A673 (cell line): ENCODE measurements at regions not wholly inside any gene's neighbourhood (a gene's known extent, or its start where the extent isn't known, plus 50 kb on each side); places are given as distances from the start of the nearest gene placed in this dataset.

Experiments used
- BruUV-seq: library from RNA; stranded (reverse); fragments of 400-500 nt; replicated peaks from 2 replicates; lab custom pipeline; 2021; lab: Mats Ljungman, UMichigan
- CTCF ChIA-PET: fragments of 300-600 bp; sonication (Branson Sonifier 250); formaldehyde crosslinking; loops from one replicate; lab custom pipeline; 2022; ENCODE audit warnings: antibody characterized with exemption; lab: Charles Lee
- POLR2A ChIA-PET: fragments of 300-600 bp; sonication (Branson Sonifier 250); formaldehyde crosslinking; loops from one replicate; lab custom pipeline; 2022; ENCODE audit warnings: antibody characterized with exemption; ENCODE audit not compliant: low non-redundant PET; lab: Charles Lee
- DNase-seq: peaks from one replicate; pipeline ENCODE4 v3.0.0-alpha.2; 2015; ENCODE audit warnings: low spot score
- H3K27ac ChIP-seq: fragments of 200-600 bp; sonication (generic); 2 replicates; pipeline ENCODE4 v1.5.1; 2016; ENCODE audit warnings: mixed run types, low read depth, mild to moderate bottlenecking, mixed read lengths, antibody characterized with exemption, low read length; ENCODE audit not compliant: poor library complexity, severe bottlenecking
- H3K27me3 ChIP-seq: fragments of 200-600 bp; sonication (generic); replicated peaks from 2 replicates; pipeline ENCODE4 v1.6.1; 2017; ENCODE audit warnings: mixed run types, low read depth, mild to moderate bottlenecking, mixed read lengths, antibody characterized with exemption, low read length; ENCODE audit not compliant: insufficient read depth, poor library complexity
- H3K36me3 ChIP-seq: fragments of 200-600 bp; sonication (generic); 2 replicates; pipeline ENCODE4 v1.6.1; 2016; ENCODE audit warnings: mixed run types, mild to moderate bottlenecking, mixed read lengths, antibody characterized with exemption, low read length; ENCODE audit not compliant: insufficient read depth, poor library complexity, severe bottlenecking
- H3K4me1 ChIP-seq: fragments of 200-600 bp; sonication (generic); 2 replicates; pipeline ENCODE4 v1.6.1; 2017; ENCODE audit warnings: mixed run types, mild to moderate bottlenecking, mixed read lengths, antibody characterized with exemption, low read length; ENCODE audit not compliant: insufficient read depth, poor library complexity, severe bottlenecking
- H3K4me3 ChIP-seq: fragments of 200-600 bp; sonication (generic); 2 replicates; pipeline ENCODE4 v1.5.1; 2016; ENCODE audit warnings: low read depth, mixed run types, mild to moderate bottlenecking, mixed read lengths, low read length; ENCODE audit not compliant: poor library complexity, severe bottlenecking
- H3K9me3 ChIP-seq: fragments of 200-600 bp; sonication (generic); 2 replicates; pipeline ENCODE4 v1.6.1; 2016; ENCODE audit warnings: mixed run types, low read depth, mild to moderate bottlenecking, mixed read lengths, antibody characterized with exemption, low read length; ENCODE audit not compliant: poor library complexity, severe bottlenecking
- EZH2 ChIP-seq: fragments of 200-600 bp; sonication (generic); IDR thresholded peaks from 2 replicates; pipeline ENCODE4 v1.6.1; 2017; ENCODE audit warnings: borderline replicate concordance, low read depth, mild to moderate bottlenecking, mixed read lengths, antibody characterized with exemption, low read length; ENCODE audit not compliant: poor library complexity, severe bottlenecking
- intact Hi-C: fragments of 100-400 bp; cut with micrococcal nuclease; formaldehyde crosslinking; loops from one replicate; pipeline ENCODE4 v1.10.0; 2022; ENCODE audit not compliant: unreplicated experiment
- TF ChIP-seq, protein P1 (sequence below): fragments of 300-800, 200-600 bp; sonication (generic); conservative IDR thresholded peaks from 2 replicates; pipeline ENCODE4 v1.5.1; 2017; ENCODE audit warnings: low read depth, mild to moderate bottlenecking, antibody characterized with exemption, low read length, moderate library complexity, mixed read lengths

DNA sequence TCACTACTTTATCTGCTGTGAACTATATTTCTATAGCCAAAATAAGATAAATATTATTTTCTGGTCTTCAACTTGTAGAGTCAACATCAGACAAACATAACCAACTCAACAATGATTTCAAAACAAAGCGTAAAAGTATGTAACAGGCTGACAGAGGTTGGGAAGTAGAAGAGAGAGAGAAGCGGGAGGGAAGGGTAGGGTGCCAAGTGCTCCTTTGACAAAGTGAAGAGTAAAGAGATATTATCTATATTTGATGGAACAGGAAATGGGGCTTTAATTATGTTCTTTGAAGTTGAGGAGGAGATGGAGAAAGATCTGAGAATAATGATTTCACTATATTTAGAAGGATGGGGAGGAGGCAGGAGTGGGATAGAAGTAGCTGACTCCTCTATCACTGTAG lies 70.1 kb downstream of the DNTTIP2 start:
- DNase-seq = peak; percentile 47
- no TSS peak for BruUV-seq
- TF ChIP-seq EZH2 = no peak
- TF ChIP-seq, protein P1, sequence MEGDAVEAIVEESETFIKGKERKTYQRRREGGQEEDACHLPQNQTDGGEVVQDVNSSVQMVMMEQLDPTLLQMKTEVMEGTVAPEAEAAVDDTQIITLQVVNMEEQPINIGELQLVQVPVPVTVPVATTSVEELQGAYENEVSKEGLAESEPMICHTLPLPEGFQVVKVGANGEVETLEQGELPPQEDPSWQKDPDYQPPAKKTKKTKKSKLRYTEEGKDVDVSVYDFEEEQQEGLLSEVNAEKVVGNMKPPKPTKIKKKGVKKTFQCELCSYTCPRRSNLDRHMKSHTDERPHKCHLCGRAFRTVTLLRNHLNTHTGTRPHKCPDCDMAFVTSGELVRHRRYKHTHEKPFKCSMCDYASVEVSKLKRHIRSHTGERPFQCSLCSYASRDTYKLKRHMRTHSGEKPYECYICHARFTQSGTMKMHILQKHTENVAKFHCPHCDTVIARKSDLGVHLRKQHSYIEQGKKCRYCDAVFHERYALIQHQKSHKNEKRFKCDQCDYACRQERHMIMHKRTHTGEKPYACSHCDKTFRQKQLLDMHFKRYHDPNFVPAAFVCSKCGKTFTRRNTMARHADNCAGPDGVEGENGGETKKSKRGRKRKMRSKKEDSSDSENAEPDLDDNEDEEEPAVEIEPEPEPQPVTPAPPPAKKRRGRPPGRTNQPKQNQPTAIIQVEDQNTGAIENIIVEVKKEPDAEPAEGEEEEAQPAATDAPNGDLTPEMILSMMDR = no peak
- ChIA-PET CTCF (no interaction called here), POLR2A (no interaction called here)
- H3K4me1 ChIP-seq = peaks cover 6% of the 10 kb centered on the region
- intact Hi-C loops = no loop called here
- no peak overlapping the region for H3K4me3 ChIP-seq
- H3K9me3 ChIP-seq = peaks cover 6% of the 10 kb centered on the region
- H3K27ac ChIP-seq = no peak overlapping the region
- no peaks in the 10 kb centered on the region for H3K27me3 ChIP-seq
- no peaks in the 10 kb centered on the region for H3K36me3 ChIP-seq

DNA sequence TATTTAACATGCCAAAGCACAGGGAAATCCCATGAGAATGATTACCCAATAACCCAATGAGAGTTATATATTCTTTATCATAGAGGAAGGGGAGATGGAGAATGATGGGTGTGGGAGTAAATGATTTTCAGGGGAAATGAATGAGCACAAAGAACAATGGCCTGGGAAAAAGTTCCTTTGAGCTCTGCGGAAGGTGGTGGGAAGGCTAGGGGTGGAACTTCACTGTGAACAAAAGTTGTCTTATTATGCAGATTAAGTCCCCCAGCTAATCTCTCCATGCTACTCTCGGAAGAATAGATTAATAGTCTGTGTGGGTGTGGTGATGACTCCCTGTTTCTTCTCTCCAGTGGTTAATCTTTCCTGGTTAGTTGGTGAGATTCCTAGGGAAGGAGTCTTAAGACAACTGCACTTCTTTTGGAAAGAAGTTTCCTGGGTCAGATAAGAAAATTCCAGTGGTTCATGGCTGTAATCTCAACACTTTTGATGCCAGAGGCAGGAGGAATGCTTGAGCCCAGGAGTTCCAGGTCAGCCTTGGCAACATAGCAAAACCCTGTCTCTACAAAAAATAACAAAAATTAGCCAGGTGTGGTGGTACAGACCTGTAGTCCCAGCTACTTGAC lies 71.6 kb downstream of the DNTTIP2 start:
- CTCF ChIA-PET = no interaction called here
- H3K4me3 ChIP-seq = no peak overlapping the region
- peaks cover 6% of the 10 kb centered on the region for H3K4me1 ChIP-seq
- H3K27ac ChIP-seq = no peak overlapping the region
- intact Hi-C loops = no loop called here
- BruUV-seq = no TSS peak
- no peak for TF ChIP-seq EZH2
- TF ChIP-seq, protein P1 = no peak
- peak; percentile 51 for DNase-seq
- POLR2A ChIA-PET = no interaction called here
- H3K27me3 ChIP-seq = no peaks in the 10 kb centered on the region
- H3K36me3 ChIP-seq = no peaks in the 10 kb centered on the region
- peaks cover 6% of the 10 kb centered on the region for H3K9me3 ChIP-seq

DNA sequence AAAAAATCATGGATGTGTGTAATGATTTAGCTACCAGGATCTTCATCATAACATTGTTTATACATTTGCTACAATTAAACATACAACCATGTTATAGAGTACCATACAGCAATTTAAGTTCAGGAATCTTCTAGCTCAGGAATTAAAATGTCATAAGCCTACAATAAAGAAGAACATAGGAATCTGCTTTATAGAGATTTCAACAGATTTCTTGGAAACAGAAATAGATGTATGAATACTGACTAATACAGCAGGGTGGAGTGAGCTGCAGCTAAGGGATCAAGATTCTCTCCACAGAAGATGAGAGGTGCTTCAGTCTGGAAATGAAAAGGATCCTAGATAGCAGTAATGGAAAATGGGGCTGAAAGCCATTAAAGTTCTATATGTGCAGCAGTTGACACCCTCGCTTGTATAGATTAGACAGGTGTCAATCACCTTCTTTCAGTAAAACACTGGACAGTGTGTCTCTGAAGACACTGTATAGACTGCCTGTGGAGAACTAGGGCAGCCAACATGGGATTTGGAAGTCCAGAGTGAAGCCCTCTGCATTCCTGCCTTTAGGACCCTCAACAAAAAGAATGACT lies 73.9 kb downstream of the DNTTIP2 start:
- DNase-seq = no peak
- Histone ChIP-seq H3K4me1 (no peaks in the 10 kb centered on the region), H3K9me3 (peaks cover 6% of the 10 kb centered on the region), H3K27me3 (no peaks in the 10 kb centered on the region), H3K36me3 (no peaks in the 10 kb centered on the region), H3K4me3 (no peak overlapping the region), H3K27ac (no peak overlapping the region)
- intact Hi-C loops = no loop called here
- ChIA-PET POLR2A (no interaction called here), CTCF (no interaction called here)
- TF ChIP-seq EZH2 = no peak
- BruUV-seq = no TSS peak

DNA sequence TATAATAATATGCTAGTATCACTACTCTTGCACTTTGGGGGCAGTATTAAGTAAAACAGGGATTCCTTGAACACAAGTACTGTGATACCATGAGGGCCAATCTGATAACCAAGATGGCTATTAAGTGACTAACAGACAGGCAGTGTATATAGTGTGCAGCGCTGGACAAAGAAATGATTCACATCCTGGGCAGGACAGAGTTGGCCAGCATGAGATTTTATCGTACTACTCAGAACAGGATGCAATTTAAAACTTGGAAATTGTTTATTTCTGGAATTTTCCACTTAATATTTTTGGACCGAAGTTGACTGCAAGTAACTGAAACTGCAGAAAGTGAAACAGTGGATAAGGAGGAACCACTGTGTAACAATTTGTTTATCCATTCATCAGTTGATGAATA lies 74.6 kb downstream of the DNTTIP2 start:
- Histone ChIP-seq H3K9me3 (peaks cover 6% of the 10 kb centered on the region), H3K27me3 (no peaks in the 10 kb centered on the region), H3K27ac (no peak overlapping the region), H3K4me1 (no peaks in the 10 kb centered on the region), H3K36me3 (no peaks in the 10 kb centered on the region), H3K4me3 (no peak overlapping the region)
- peak; percentile 16 for DNase-seq
- BruUV-seq = no TSS peak
- TF ChIP-seq EZH2 = no peak
- TF ChIP-seq, protein P1 = no peak
- ChIA-PET CTCF (no interaction called here), POLR2A (no interaction called here)
- intact Hi-C loops = no loop called here
